Hepatocyte (in vitro differentiated cells): ENCODE measurements at regions not wholly inside any gene's neighbourhood (a gene's known extent, or its start where the extent isn't known, plus 50 kb on each side); places are given as distances from the start of the nearest gene placed in this dataset.

Experiments used
- EZH2 ChIP-seq: fragments of 200-600 bp; sonication (generic); IDR thresholded peaks from 2 replicates; pipeline ENCODE4 v1.6.1; 2016; ENCODE audit warnings: antibody characterized with exemption, mild to moderate bottlenecking, borderline replicate concordance
- EZH2phosphoT487 ChIP-seq: fragments of 200-600 bp; sonication (generic); IDR thresholded peaks from one replicate; pipeline ENCODE4 v1.6.1; 2018; ENCODE audit warnings: antibody characterized with exemption, mild to moderate bottlenecking, low read depth, moderate library complexity; ENCODE audit not compliant: unreplicated experiment, severe bottlenecking
- TF ChIP-seq, protein P1 (sequence below): fragments of 200-600 bp; sonication (generic); IDR thresholded peaks from 2 replicates; pipeline ENCODE4 v1.5.1; 2016; ENCODE audit warnings: antibody characterized with exemption, mild to moderate bottlenecking; ENCODE audit not compliant: poor library complexity

DNA sequence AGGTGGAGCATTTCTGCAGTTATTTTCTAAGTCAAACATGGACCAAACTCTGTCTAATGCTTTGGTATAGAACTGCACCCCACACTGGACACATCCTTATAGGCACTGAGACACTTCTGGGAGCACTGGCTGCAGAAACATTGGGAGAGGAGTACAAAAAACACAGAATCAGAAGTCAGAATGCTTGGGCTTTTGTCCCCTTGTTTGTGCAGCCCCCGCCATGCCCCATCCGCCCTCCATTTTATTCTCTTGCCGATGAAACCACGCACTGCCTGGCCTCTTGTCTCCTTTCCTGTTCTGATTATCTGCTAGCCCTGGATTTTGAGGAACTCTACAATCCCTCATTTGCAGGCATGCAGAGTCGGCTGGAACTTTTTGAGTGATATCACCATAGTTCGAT lies 1201.2 kb downstream of the TBC1D22A start:
- TF ChIP-seq, protein P1, sequence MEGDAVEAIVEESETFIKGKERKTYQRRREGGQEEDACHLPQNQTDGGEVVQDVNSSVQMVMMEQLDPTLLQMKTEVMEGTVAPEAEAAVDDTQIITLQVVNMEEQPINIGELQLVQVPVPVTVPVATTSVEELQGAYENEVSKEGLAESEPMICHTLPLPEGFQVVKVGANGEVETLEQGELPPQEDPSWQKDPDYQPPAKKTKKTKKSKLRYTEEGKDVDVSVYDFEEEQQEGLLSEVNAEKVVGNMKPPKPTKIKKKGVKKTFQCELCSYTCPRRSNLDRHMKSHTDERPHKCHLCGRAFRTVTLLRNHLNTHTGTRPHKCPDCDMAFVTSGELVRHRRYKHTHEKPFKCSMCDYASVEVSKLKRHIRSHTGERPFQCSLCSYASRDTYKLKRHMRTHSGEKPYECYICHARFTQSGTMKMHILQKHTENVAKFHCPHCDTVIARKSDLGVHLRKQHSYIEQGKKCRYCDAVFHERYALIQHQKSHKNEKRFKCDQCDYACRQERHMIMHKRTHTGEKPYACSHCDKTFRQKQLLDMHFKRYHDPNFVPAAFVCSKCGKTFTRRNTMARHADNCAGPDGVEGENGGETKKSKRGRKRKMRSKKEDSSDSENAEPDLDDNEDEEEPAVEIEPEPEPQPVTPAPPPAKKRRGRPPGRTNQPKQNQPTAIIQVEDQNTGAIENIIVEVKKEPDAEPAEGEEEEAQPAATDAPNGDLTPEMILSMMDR = no peak
- no peak for TF ChIP-seq EZH2phosphoT487
- no peak for TF ChIP-seq EZH2
